GM18498 (cell line): ENCODE measurements at regions not wholly inside any gene's neighbourhood (a gene's known extent, or its start where the extent isn't known, plus 50 kb on each side); places are given as distances from the start of the nearest gene placed in this dataset.

Source experiments
- ATAC-seq: cut with Tn5 transposase; IDR thresholded peaks from one replicate; pipeline ENCODE4 v1.9.1; 2021; ENCODE audit warnings: mild to moderate bottlenecking, moderate library complexity; ENCODE audit not compliant: unreplicated experiment

DNA sequence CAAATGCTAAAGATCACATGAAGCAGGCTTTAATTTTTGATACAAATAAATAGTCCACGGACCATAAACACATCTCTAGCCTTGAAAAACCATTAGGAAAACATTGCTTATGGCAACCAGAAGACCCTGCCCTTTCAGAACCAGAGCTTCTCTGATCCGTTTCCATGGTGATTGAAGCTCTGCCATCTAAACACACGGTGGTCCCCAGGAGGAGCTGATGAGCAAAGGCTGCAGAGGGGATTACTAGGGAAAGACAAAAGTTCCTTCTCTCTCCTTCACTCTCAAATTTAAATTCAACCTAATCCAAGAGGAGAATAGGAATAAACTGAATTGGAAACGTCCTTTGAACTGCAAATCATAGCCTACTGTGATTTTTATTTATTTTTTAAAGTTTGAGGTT lies 122.0 kb upstream of the ATP10A start:
- ATAC-seq, result no peak

DNA sequence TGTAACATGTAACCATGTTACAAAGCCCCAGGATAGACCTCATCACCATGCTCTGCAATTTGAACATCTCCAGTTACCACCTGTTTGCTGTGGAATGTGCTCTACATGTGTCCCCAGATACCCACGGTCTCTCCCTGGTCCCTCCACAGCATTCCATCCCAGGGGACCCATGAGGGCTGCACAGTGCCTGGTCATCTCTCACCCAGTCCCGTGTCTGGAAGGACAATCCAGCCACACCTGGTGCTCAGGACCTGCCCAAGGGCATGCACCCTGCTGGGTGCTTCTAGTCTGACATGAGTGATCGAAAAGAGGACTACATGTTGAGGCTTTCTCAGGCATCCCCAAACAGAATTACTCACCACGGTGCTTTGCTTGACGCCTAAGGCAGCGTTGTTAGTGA lies 119.6 kb upstream of the ATP10A start:
- ATAC-seq, result no peak

DNA sequence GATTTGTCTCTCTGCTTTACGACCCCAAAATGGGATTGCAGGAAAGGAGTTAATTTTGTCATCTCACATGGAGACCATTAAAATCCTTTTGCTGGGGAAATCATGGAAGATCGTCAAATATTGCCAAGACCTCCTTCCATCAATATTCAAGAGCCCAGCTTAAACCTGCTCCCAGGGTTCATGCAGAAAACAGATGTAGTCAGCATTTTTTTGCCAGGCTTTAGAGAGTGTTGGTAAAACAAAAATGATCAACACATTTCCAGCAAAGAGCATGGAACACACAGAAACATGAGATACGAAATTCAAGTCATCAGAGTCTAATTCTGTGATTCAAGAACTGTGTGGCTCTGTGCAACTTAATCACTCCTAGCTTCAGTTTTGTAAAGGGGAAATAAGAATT lies 118.0 kb upstream of the ATP10A start:
- no peak for ATAC-seq

DNA sequence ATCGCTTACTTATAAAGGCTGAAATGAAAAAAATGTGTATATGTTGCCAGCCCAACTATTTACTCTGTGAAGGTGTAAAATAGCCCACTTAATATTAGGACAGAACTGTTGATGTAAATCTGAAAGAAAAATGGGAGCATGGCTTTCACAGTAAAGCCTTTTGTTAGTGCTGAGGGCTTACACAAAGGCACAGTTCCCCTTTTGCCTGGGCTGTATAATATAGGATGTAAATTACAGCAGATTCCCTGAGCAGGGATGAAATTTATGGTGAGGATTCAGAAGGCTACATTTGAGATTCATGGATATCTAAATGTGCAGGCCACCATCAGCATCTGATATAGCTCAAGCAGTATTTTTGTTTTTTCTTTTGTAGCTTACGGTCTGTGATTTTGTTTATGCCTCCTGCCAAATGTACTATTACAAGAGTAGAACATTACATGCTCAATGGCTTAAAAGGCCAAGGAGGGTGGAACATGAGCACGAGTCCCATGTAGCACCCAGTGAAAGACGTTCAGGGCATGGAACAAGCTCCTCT lies 109.1 kb upstream of the ATP10A start:
- no peak for ATAC-seq

DNA sequence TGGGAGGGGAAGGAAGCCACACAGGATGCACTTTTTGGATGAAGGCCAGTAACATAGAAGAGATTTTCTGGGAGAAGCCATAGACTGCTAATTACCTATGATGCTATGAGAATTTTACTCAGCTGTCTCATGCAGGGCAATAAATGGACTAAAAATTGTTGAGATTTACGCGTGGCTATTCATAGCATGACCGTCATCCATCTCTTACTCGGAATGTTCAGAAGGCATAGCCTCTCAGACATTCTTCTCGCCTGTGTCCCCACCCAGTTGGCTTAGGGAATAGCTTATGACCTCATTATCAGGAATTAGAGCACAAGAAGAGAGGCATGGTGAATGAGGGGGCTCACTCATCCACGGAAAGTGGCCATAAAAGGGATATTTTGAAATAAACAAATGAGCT lies 107.9 kb upstream of the ATP10A start:
- ATAC-seq, result no peak

DNA sequence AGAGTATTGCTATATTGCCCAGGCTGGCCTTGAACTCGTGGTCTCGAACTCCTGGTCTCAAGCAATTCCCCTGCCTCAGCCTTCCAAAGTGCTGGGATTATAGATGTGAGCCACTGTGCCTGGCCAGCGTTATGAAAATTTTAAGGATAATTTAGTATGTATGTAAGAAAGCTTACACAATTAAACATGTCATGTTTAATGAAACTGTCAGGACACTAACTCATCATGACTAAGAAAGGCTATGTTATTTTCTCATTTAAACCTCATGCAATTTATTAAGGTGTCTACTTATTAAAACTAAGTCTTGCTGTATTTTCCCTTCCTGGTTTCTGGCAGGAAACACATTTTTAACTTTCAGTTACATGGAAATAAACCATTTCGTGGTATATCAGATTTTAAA lies 106.8 kb upstream of the ATP10A start:
- no peak for ATAC-seq

DNA sequence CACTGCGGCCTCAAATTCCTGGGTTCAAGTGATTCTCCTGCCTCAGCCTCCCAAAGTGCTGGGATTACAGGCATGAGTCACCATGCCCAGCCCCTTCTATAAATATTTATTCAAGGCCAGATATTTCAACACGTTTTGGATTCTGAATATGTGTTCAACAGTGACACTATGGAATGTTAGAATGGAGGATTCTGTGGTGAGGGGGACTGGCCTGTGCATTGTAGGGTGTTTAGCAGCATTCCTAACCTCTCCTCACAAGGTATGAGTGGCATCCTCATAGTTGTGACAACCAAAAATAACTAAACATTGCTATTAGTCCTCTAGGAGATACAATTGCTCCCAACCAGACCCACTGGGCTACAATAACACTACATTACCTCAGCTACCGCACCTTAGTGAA lies 104.0 kb upstream of the ATP10A start:
- ATAC-seq, result no peak

DNA sequence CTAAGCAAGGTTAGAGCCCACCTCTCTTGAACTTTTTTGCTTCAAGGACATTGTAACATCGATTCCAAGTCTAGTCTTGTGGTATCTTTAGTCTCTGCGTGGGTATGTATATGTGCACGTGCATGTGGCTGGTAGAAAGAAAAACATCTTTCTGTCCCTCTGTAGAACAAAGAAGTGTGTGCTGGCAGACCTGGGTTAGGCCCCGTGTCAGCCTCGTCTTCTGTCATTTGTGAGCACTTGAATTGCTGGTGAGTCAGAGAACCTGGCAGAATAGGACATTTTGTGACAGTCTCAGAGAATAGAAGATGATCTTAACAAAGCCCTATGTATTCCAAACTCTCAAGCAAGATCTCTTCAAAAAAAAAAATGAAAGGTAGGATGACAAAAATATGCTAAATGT lies 102.2 kb upstream of the ATP10A start:
- ATAC-seq, result no peak

DNA sequence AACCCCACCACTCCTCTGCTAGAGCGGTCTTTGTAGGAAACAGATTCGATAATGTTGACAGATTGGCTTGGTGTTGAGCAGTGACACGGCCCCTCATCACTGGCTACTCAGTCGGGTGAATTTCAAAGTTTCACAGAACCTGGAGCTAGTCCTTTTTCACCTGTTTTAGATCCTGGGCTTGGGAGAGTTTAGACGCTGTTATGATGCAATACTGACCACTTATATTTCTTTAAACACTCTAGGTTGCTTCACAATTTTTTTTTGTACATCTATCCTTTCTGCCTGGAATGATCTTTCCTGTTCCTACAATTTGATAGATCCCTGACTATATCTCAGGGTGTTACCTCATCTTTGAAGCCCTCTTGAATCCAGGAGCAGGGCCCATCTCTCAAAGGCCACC lies 97.1 kb upstream of the ATP10A start:
- ATAC-seq, result no peak

DNA sequence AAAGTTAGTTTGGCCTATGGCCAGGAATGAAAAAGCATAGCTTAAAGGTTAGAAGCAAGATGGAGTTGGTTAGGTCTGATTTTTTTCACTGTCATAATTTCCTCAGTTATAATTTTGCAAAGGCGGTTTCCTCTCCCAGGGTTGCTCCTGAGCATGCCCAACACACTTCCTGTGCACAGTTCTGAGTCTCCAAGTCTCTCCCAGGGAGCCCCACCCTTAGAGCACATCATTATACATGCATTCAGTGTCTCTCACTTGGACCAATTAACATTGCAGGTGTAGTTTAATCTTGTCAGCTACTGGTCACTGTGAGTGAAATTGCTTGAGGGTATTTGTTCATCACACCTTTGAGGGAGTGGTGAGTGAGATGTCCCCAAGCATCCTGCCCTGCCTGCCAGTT lies 96.0 kb upstream of the ATP10A start:
- ATAC-seq, result no peak

DNA sequence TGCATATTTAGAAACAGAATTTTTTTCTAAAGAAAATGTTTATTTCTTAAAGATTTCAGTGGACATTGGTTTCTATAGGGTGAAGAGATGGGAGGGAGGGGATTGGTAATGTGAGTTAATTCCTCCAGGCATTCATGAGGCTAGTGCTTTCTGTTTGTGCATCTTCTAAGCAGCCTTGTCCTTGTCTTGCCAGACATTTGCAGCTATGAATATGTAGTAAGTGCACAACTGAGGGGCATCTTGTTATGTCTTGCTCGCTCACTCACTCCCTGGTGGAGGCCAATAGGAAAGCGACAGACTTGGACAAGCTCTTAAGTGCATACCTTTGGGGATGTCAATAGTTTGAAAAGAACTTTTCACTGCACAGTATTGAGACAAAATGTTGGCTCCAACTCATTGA lies 92.5 kb upstream of the ATP10A start:
- no peak for ATAC-seq

DNA sequence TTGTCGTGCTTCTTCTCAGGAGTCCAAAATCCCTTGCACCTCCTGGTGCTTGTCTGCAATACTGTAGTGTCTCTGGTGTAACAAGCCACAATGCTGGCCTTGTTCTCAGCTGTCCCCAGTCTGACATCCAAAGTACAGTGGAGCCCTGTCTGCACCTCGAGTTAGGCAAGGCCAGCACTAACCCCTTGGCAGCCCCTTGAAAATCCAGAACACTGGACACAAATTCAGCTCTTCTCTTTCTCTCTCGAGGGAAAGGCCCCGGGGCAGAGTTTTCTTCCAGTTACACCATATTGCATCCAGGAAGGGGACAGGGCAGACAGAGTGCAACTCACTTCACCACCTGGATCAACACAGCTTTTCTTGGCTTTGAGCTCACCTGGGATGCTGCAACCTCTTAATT lies 91.3 kb upstream of the ATP10A start:
- no peak for ATAC-seq

DNA sequence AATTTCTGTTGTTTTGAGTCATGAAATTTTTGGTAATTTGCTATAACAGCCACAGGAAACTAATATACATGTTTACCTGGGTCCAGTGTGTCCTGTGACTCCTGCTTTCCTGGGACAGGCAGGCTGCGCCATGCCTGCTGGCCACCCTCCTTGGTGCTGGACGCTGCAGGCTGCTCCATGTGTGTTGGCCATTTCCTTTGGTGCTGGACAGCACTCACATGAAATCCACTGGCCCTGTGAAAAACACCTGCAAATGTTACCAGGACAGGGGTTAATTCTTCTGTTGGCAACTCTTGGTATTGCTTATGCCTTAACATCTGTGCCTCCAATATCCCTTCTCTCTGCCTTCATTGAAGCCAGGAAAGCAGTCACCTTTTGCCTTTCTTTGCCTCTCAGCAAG lies 86.9 kb upstream of the ATP10A start:
- ATAC-seq, result no peak

DNA sequence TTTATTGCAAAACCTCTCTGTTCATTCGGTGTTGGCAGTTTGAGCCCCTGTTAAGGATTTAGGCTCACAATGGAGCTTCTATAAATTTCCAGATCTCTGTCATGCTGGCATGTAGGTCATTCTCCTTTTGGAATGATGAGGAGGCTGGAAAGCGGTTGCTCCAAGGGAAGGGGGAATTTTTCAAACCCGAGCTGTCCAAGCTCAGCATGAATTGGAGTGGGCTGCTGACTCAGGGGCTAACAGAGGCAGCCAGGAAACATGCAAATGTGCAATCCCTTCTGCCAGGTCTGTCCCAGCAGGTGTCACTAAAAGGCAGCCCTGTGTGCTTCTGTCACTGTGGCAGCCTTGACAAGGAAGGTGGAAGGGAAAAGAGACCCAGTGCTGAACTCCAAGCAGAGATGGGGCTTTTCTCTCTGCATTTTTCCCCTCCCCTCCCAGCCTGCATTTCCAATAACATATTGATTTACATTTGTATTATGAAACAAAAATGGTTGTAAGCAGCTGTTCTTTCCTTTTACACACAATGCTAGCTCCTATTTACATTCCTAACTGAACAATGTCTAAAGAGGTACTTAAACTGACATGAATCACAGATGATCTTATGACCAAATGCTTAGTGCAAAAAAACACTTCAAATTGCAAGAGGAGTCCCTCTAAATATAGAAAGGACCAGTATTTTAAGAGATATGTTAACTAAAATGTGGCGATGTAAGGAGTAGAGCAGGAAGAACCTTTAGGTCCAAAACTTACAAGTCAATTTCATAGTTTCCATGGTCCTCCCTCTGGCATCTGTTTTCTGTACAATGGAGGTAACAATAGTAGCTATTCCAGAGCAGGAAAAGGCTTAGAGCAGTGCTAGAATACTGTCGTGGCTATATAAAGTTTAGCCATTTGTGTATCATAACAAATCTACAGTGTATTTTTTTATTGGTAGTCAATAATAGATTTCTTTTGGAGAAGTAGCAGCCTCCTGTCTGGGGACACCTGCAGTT lies 84.5 kb upstream of the ATP10A start:
- no peak for ATAC-seq

DNA sequence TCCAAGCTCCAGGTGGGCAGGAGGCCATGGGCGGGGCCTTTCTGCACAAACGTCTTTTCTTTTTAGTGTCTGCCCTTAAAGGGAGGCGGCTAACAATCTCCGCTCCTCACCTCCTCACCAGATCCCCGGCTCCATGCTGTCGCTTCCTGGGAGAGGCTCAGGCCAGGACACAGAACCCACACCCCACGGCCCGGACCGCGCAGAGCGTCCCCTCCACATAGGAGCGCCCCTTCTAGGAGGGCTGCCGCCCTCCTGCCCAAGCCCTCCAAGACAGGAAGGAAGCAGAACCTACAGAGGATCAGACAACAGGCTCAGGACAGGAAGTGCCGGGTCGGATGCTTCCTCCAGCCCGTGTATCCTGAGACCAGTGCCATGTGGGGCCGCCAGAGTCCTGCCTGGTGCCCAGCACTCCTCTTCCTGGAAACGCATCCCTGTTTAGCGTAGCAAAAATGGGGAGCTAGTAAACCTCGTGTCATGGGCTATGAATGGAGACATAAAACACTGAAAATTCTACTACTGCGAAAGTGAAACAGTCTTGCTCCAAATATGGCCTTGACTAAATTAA lies 83.2 kb upstream of the ATP10A start:
- no peak for ATAC-seq

DNA sequence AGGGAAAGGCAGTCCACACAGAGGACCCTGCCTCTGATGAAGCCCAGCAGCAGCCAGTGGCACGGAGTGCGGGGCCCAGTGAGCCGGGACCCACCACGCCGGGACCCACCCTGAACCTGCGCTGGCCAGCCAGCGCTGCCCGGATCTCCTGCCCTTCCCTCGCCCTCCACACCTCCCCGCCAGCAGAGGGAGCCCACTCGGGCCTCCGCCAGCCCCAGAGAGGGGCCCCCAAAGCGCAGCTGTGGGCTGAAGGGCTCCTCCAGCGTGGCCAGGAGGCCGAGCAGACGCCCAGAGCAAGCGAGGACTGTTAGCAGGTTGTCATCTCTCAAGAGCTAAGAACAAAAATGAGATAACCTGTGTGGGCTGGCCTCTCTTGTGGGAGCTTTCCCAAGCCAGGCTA lies 81.3 kb upstream of the ATP10A start:
- no peak for ATAC-seq

DNA sequence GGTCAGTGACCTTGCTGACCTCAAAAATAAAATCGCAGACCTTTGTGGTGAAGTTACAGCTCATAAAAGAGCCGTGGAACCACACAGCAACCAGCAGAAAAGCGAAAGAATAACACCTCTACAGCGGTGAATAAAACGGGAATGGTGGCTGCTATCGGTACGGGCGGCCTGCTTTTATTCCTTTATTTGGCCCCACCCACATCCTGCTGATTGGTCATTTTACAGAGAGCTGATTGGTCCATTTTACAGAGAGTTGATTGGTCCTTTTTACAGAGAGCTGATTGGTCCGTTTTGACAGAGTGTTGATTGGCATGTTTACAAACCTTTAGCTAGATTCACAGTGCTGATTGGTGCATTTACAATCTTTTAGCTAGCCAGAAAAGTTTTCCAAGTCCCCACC lies 80.7 kb upstream of the ATP10A start:
- ATAC-seq, result no peak

DNA sequence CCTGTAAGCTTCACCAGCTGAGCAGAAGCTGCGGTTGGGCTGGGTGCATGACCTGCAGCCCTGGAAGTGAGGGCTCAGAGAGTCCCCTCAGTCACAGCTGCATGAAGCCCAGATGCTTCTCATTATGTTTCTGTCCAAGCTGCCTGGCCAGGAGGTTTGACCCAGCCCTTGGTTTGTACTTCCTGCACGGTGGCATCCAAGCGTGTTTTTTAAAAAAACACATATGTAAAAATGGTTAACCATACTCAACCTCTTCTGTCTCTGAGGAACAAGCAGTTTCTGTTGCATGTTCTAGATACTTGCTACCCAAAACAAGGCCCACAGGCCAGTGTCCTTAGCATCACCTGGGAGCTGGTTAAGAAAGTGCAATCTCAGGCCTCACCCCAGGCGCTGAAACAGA lies 76.0 kb upstream of the ATP10A start:
- ATAC-seq, result no peak

DNA sequence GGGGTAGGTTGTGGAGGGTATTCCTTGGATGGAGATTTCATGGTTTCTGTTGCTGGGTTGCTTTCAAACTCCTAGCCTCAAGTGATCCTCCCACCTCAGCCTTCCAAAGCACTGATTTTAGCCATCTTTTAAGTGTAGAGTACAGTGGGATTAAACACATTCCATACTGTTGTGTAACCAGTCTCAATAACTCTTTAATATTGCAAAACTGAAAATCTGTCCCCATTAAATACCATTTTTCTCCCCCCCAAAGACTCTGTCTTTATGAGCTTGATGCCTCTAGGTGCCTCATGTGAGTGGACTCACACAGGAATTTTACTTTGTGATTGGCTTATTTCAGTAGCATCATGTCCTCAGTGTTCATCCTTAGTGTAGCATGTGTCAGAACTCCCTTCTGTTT lies 74.7 kb upstream of the ATP10A start:
- no peak for ATAC-seq

DNA sequence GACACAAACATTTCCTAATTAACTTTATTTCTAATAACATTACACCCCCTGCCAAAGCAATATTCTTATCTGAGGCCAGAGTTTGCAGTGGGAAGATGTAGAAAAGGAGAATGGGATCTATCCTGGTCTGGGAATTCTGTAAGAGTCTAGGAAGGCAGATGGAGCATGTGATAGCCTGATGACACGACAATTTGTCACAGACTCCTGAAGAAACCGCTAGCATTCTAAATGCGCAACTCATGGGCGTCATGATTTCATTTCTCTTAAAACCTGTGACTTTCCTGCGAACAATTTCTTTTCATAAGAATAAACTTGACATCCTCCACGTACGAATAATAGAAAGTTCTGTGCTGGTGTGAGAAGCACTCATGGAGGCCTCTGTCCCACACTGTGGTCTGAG lies 72.9 kb upstream of the ATP10A start:
- no peak for ATAC-seq

DNA sequence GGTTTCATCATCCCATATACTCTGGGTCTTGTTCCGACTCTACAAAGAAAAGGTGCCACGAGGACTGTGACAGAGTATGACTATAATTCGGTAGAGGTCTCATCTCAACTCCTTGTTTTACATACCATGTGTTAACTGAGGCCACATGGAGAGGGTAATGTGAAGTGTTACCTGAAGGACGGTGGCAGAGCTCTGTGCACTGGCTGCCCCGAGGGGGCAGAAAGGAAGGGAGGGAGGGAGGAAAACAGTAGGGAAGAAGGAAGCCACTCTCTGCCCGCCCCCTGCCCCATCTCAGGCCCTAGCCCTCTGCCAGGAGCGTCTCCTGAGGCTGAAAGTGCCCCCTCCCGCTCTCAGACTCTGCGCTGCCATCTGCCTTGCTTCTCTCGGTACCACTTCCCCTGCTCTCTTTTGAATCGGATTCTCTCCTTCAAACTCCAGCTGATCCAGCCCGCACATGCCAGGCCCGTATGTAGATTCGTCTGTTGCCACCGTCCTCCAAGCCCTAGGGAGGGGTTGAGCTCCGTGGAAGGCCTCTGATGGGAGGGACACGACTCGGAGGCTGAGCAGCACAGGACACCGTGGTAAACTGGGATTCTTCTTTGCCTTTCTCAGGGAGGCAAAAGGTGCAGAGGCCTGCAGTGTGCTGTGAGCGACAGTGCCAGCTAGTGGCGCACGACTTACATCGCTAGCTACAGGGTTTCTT lies 70.5 kb upstream of the ATP10A start:
- ATAC-seq, result no peak

DNA sequence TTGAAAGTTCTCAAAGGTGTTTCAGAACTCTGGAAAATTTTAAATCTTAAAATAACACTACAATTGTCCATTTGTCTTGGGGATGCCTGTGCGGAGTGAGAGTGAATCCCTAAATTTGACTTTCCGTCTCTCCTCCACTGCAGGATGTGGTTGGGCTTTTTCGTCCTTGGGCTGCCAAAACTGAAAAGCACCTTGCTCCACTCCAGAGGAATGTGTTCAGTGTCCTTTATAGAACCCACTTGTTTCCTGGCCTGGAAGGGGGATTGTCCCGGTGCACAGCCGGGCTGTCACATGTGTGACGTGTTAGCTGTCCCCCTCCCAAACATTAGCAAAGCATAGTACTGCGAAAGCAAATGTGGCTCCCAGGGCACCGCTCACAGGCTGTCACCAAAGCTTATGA lies 69.6 kb upstream of the ATP10A start:
- no peak for ATAC-seq
